HG03439 (cell line): ENCODE measurements at regions not wholly inside any gene's neighbourhood (a gene's known extent, or its start where the extent isn't known, plus 50 kb on each side); places are given as distances from the start of the nearest gene placed in this dataset.
"Not testable (repeated sequence)": the region's sequence is repeated elsewhere in the genome, so short reads cannot be mapped to it uniquely, and the experiment has no call there.

ENCODE experiments used
- ATAC-seq: cut with Tn5 transposase; IDR thresholded peaks from one replicate; pipeline ENCODE4 v1.9.1; 2021; ENCODE audit warnings: mild to moderate bottlenecking, moderate library complexity; ENCODE audit not compliant: unreplicated experiment

DNA sequence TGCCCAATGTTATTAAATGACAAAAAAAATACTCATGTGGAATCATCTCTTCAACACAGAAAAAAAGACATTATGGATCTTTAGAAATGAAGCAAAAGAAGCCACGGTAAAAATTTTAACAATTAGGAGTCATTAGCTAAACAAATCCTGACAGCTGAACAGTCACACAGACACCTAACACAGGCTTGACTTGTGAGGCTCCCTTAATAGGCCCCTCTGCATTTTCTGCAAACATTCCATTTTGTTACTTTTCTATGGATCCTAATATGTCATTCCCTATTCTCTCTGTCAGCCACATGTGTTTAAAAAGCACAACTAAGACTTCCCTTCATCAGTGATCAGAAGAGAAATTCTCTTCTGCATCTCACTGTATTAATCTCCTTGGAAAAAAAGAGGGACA lies 1331.5 kb downstream of the CDH8 start:
- ATAC-seq, result no peak

DNA sequence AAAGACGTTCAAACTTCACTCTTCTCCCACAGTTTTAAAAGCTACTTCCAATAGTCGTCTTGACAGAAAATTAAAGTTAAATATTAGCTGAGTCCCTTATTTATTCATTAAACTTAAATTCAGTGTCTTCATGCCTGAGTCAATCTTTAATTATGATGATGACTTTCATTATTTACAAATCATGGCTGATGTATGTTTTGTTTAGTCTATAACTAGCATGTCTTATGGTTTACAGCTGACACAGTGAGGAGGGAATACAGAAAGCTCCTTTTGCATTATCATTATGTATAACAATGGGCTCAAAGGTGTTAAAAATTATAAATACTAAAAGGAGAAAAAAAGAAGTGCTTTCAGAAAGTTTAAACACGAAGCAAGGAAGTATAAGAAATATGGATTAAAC lies 1333.1 kb downstream of the CDH8 start:
- no peak for ATAC-seq

- ATAC-seq, result no peak
Measured at GRCh38 chr16:60686824-60687223, 1349.4 kb downstream of the CDH8 start.

GRCh38 chr16:60684002-60684401 lies 1352.2 kb downstream of the CDH8 start:
- ATAC-seq, result no peak

GRCh38 chr16:60682219-60682618 lies 1354.0 kb downstream of the CDH8 start:
- no peak for ATAC-seq

DNA sequence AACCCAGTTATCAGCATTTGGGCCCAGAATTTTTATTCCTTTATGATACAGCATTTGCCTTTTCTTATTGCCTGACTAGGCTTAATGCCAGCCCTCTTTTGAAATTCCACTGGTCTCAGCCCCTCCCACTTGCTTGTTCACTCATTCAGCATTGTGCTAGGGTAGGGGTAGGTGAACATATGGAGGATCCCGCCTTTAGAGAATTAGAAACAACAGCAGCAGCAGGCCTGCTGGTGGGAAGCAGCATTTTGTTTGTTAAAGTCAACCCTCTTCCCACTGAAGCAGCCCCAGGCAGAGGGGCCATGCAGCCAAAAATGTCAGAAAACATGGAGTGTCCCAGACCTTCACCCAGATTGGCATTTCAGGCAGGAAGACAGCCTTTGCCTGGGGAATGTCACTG lies 1355.2 kb downstream of the CDH8 start:
- ATAC-seq, result no peak

DNA sequence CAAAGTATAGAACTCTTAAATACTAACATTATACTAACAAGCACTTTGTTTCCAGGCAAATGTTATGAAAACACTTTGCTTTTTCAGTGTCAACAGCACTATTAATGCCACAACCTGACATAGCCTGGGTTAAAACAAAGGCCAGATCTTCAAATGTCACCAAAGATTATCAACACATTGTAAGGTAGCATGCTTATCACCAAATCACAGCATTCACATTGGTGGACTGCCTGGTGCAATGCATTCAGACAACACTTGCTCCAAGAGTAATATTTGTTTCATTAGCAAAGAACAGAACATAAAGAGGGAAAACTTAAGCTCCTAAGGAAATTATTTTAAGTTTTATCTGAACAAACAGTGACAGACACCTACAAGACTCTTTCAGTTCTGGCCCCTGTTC lies 1361.2 kb downstream of the CDH8 start:
- no peak for ATAC-seq

GRCh38 chr16:60674241-60674640 lies 1362.0 kb downstream of the CDH8 start:
- ATAC-seq, result no peak

- no peak for ATAC-seq
Measured at GRCh38 chr16:60655514-60656153, 1380.6 kb downstream of the CDH8 start.

DNA sequence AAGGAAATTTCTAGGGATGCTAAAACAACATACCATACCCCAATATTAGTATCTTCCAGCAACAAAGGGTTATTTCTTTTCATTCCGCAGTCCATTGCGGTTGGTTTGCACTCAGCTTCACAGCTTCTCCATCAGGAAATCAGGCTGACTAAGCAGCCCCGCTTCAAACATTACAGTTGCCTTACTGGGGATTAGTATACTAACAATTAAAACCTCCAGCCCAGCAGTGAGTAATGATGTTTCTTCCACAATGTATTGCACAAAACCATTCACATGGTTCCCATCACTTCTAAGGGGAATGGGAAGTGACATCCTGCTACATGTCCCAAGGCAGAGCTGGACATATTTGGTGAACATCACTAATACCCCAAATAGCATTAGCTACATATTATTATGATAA lies 1384.9 kb downstream of the CDH8 start:
- no peak for ATAC-seq

- ATAC-seq, result no peak
Measured at GRCh38 chr16:60648290-60648689, 1387.9 kb downstream of the CDH8 start.

GRCh38 chr16:60647388-60647787 lies 1388.8 kb downstream of the CDH8 start:
- not testable (repeated sequence) for ATAC-seq

DNA sequence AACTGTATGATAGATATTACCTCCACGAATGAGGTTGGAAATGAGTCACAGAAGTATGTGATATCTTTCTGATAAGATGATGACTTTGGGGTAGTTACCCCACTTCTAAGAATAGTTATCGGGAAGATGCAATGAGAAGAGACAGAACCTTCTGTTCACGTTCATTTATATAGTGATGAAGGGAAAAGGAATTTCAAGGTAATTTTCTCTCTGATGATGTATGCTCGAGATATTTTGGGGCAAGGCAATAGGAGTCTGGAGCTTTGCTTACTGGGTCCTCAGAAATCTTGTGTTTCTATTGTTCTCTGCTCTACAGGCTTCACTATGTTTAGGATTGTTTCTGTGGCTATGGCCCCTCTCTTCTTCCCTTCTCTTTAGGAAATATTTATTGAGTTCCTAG lies 1389.6 kb downstream of the CDH8 start:
- no peak for ATAC-seq

GRCh38 chr16:60645541-60645940 lies 1390.7 kb downstream of the CDH8 start:
- ATAC-seq, result no peak

DNA sequence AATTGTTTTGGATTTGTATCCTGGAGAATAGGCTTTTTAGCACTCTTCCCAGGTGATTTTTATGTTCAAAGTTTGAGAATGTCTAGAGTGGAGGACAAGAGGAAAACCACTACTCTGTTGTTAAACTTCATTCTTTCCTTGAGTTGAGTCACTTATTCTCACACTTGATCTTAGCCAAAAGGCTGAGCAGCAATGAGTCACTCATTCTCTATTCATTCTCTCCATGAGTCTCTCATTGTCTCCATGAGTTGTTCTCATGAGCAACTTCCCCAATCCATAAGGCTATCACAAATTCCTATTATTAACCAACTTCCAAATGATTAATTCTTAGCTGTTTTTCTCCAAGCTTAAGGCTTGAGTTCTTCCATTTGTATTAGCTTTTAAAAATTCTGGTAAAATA lies 1393.3 kb downstream of the CDH8 start:
- ATAC-seq, result no peak

DNA sequence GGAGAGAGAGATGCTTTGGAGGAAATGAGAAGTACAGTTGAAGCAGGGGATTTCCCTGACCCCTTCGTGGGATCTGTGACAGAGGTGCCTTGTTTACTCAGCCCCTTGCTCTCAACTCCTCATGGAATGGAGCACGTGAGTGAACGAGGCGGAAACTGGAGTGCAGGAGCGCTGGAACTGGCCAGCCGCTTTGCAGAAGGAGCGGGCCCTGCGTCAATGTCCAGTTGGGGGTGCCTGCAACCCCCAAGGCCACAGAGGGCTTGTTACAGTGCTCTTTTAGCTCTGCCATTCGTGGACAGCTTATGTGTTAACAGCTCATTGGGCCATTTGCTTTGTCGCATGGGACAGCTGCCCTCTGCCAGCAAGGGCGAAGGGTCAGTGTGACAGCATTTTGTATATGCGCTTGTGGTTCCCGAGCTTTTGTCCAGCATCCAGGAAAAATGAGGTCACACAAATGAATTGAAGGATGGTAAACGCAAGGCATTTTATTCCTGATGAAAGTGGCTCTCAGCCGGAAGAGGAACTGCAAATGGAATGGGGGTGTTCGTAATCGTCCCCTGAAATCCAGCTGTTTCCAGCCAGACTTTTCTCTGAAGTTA lies 1395.1 kb downstream of the CDH8 start:
- ATAC-seq, result no peak

- ATAC-seq, result no peak
Measured at GRCh38 chr16:60640038-60640437, 1396.2 kb downstream of the CDH8 start.

GRCh38 chr16:60636636-60637035 lies 1399.6 kb downstream of the CDH8 start:
- ATAC-seq, result not testable (repeated sequence)

- no peak for ATAC-seq
Measured at GRCh38 chr16:60636117-60636516, 1400.1 kb downstream of the CDH8 start.

GRCh38 chr16:60635548-60635947 lies 1400.7 kb downstream of the CDH8 start:
- ATAC-seq, result no peak

DNA sequence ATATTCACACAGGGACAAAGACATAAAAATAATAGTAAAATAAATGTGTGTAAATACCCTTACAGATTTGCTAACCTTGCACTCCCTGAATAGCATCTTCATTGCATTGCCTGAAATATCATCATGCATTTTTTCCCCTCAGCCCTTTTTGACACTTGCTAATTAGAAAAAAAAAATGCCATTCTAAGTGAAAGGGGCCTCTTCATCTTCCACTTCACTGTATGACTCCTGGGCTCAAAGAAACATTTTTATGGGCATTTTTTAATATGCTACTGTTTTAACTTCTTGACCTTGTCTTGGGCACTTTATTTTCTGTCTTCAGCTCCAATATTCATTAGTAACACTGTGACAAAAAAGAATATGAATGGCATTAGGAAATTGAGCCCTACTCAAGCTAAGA lies 1424.4 kb downstream of the CDH8 start:
- no peak for ATAC-seq

GRCh38 chr16:60608971-60609370 lies 1427.3 kb downstream of the CDH8 start:
- no peak for ATAC-seq

DNA sequence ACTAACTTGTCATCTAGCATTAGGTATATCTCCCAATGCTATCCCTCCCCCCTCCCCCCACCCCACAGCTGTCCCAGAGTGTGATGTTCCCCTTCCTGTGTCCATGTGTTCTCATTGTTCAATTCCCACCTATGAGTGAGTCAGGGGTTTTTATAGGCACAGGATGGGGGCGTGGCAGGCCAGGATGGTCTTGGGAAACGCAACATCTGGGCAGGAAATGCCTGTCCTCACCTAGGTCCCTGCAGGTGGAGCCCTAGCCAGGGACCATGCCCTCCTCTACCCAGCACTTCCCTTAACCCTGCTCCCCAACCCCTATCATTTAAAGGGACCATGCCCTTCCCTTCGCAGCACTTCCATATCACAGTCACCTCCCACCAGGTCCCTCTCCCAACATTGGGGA lies 1430.6 kb downstream of the CDH8 start:
- not testable (repeated sequence) for ATAC-seq
